ENCODE measurements at regions not wholly inside any gene's neighbourhood (a gene's known extent, or its start where the extent isn't known, plus 50 kb on each side); places are given as distances from the start of the nearest gene placed in this dataset.

- H3K27ac ChIP-seq (ENCODE audit: low read depth, low read length): no peak overlapping the region
- H4K20me1 ChIP-seq (replicated peaks in 1 of 2; ENCODE audit: control insufficient read depth in 1 of 2, insufficient read depth in 2 of 2, low read length in 2 of 2): no peaks in the 10 kb centered on the region
- H3K9ac ChIP-seq (replicated peaks in 1 of 4; ENCODE audit: extremely low read depth in 1 of 4, low read depth in 3 of 4, low read length in 3 of 4): no peak overlapping the region
- no peak overlapping the region for H2AK5ac ChIP-seq (ENCODE audit: low read depth, low read length)
- H2AFZ ChIP-seq (ENCODE audit: low read length): no peak overlapping the region
- H2BK5ac ChIP-seq (ENCODE audit: low read depth, low read length): no peak overlapping the region
- H3K36me3 ChIP-seq (ENCODE audit: control insufficient read depth in 2 of 4, insufficient read depth in 4 of 4, low read length in 3 of 4): no peaks in the 10 kb centered on the region
- H3K9me3 ChIP-seq (ENCODE audit: insufficient read depth in 2 of 2, low read depth in 1 of 2, low read length in 1 of 2): no peaks in the 10 kb centered on the region
- no peak overlapping the region for H4K5ac ChIP-seq (ENCODE audit: insufficient read length, low read depth, low read length)
- no peak overlapping the region for H2BK120ac ChIP-seq (replicated peaks; ENCODE audit: low read depth, low read length)
- no peak overlapping the region for H3K4ac ChIP-seq (replicated peaks; ENCODE audit: insufficient read length, low read depth, low read length)
- H3K18ac ChIP-seq (ENCODE audit: extremely low read depth, low read length): no peak overlapping the region
- CTCF ChIA-PET (ENCODE audit: partially characterized antibody): interaction anchor here (0.6 to 2.0 kb wide), 5 partner anchors 12 to 182 kb away, joined by 3 to 7 read pairs (median 3); no protein-coding TSS in a partner anchor
- H3K56ac ChIP-seq (replicated peaks; ENCODE audit: insufficient read length, low read depth, low read length): no peak overlapping the region
- no peaks in the 10 kb centered on the region for H3K79me2 ChIP-seq (ENCODE audit: control insufficient read depth in 1 of 2, insufficient read depth in 2 of 2, low read length in 2 of 2)
- DNase-seq (ENCODE audit: low read depth in 1 of 2, low spot score in 2 of 2) (no peak), FAIRE-seq (no peak)
- no peak overlapping the region for H4K8ac ChIP-seq (ENCODE audit: extremely low read depth, insufficient read depth, low read length)
- H3K23ac ChIP-seq (ENCODE audit: insufficient read length): no peak overlapping the region
- H2BK12ac ChIP-seq (ENCODE audit: low read depth, low read length): no peak overlapping the region
- WGBS, 2 experiments (ENCODE audit: extremely low coverage in 1 of 2, insufficient coverage in 1 of 2, insufficient read length in 1 of 2, insufficient replicate concordance in 2 of 2, low coverage in 1 of 2, low lambda C conversion rate in 2 of 2, missing lambda C conversion rate in 1 of 2): 97% methylated on average over 5 of the region's 5 CpGs; no CpG with 5 or more reads in 1 of the 2 experiments
- no peaks in the 10 kb centered on the region for H3K27me3 ChIP-seq (replicated peaks in 1 of 4; ENCODE audit: control insufficient read depth in 3 of 4, extremely low read depth in 1 of 4, insufficient read depth in 3 of 4, low read length in 3 of 4)
- H2BK20ac ChIP-seq (ENCODE audit: low read length): no peak overlapping the region
- H2BK15ac ChIP-seq (ENCODE audit: low read length): no peak overlapping the region
- no peaks in the 10 kb centered on the region for H3K4me1 ChIP-seq (replicated peaks in 1 of 4; ENCODE audit: control insufficient read depth in 3 of 4, insufficient read depth in 4 of 4, low read length in 3 of 4)
- no peaks in the 10 kb centered on the region for H3K23me2 ChIP-seq (ENCODE audit: low read depth, low read length)
- H3K79me1 ChIP-seq (ENCODE audit: low read depth, low read length): no peaks in the 10 kb centered on the region
- POLR2A ChIA-PET (ENCODE audit: partially characterized antibody): no interaction called here
- no peak overlapping the region for H3K14ac ChIP-seq (ENCODE audit: insufficient read length)
- H3K4me3 ChIP-seq (ENCODE audit: extremely low read depth in 1 of 4, insufficient read depth in 2 of 4, low read depth in 3 of 4, low read length in 4 of 4): no peak overlapping the region
- H3K4me2 ChIP-seq (ENCODE audit: insufficient read depth in 1 of 2, low read depth in 2 of 2, low read length in 2 of 2): no peak overlapping the region
- no peak overlapping the region for H4K91ac ChIP-seq (replicated peaks; ENCODE audit: insufficient read length, low read length)
- no peak for TF ChIP-seq CHD7 (IDR thresholded peaks at IDR 0.05; ENCODE audit: insufficient replicate concordance, low read length)
These were observed 381.0 kb downstream of the TSHZ3 start for GRCh38 chr19:30968210-30968609.
